Frontal cortex (tissue), 4 donors: ENCODE measurements at regions not wholly inside any gene's neighbourhood (a gene's known extent, or its start where the extent isn't known, plus 50 kb on each side); places are given as distances from the start of the nearest gene placed in this dataset. TPM values are rescaled to one million over a fixed set of nuclear protein-coding genes. Genes with fewer than 3 reads are reported as not detected.

ENCODE experiments used
- DNase-seq, 2 donors: peaks; one replicate each; pipeline ENCODE4 v3.0.0; 2012; ENCODE audit warnings: low spot score in 2 of 2
- FAIRE-seq: peaks from 2 replicates; lab custom pipeline; 2012; peaks lifted over from hg19 to GRCh38; lab: Jason Lieb, UNC
- small RNA-seq: library from RNA; depleted of rRNA; stranded (forward); fragments of <200 nt; gene quantifications from one replicate; pipeline ENCODE3, GENCODE V24; 2014
- donor health status: control.
- donor health status: control.
- donor health status: control.

DNA sequence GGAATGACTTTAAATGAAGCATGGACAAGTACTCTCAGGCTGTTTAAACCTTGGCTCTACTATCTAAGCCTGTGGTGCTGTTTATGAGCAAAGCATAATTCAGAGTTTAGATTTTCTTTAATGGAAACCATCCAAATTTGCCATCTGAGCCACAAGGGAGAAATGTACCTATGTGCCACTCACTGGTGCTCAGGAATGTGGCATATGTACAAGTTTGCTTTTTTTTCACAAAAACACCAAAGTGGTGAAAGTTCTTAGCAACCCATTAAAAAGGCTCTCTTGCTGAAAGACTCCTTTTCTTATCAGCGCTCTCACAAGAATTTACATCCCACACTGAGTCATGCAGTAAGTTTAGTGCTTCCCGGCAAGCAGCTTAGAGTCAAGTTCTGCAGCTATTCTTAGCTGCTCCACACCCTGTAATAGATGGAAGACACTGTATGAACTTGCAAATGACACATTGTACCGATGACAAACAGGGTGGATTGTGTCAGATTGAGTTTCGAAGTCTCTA is 57.3 kb upstream of the MLIP start:
- FAIRE-seq: no peak
- no peak for DNase-seq

DNA sequence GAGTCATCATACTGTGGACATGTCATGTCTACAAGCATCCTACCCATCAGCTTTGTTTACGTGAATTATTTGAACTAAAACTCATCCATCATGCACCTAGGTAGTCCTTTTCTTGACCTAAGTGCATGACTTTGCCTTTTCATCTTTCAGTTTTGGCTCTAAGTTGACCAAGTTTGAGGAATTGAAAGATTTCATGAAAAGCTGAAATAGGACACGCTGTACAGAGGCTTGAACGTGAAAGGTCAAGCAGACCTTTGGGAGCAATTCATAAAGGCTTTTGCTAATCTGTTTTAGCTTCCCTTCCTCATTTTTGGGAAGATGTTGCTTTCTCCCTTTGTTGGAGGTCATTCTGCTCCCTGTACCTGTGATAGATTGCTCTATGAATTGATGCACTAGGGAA is 55.1 kb upstream of the MLIP start:
- FAIRE-seq (no peak), DNase-seq (no peak)

DNA sequence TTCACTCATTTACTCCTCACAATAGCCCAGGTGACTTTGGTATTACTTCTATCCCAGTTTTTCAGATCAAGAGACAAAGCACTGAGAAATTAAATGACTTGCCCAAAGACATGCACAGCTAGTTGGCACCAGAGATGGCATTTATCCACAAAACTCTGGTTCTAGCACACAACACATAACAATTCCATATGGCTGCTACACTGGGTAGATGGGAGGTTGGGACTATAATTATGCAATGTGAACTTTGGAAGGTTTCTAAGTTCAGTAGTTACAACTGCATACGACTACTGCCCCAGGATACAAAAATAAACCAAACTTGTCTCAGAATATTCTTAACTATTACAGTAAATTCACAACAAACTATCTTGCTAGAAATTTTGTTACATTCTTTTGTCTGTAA is 54.2 kb upstream of the MLIP start:
- no peak for DNase-seq
- no peak for FAIRE-seq

DNA sequence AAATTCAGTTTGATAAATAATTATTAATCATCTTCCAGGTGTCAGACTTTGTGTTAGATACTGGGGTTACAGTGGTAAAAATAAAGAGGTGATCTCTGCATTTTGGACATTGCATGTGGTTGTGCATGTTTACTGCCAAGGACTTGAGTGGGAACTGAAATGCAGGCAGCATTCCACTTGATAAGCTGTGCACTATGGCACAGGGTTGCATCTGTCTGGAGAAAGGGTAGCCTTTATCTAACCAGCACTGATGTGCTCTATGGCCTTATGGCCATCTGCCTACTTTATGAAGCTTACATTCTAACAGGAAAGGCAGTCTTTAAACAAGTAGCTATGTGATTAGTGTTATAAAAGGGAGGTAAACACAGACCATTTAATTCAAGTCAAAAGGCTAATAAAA is 53.0 kb upstream of the MLIP start:
- DNase-seq: no peak
- FAIRE-seq: no peak

DNA sequence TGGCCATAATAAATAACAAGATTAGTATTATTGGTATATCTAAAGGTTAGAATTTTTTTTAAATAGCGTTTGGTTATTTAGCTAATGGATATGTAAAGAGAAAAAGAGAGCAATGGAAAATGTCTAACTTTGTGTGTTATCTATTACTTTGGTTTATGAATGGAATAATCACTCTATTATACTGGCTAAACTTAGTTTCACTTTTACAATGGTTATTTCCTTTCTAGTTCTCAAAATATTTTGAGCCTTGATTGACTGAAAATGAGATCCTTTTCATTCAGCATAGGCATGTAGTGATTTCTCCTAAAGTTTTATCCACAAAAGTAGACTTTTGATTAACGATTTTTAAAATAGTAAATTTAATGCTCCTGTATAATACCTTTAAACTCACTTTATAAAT is 51.6 kb upstream of the MLIP start:
- DNase-seq (no peak), FAIRE-seq (no peak)

DNA sequence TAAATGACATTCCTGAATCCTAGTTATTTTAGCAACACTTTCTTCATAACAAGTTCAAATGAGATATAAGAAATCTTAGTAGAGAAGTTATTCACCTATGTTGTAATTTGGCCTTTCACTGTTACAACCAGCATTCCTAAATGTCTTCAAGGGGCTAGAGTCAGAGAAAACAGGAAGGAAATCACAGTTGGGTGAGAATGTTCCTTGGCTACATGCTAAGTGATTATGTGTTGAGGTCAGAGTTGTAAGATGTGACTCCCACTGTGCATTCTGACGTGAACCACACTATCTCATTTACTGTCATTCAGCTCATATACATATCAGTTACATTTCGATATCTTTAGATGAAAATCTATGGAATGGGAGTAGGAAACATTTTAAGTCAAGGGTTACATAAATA is 51.0 kb upstream of the MLIP start:
- no peak for FAIRE-seq
- DNase-seq: no peak

Small RNA genes in the stretch of these regions (small RNA-seq; reads per million reads assigned to genes)
- gene ERHP2: not detected
